Fibroblast of lung (primary cell): ENCODE measurements at regions not wholly inside any gene's neighbourhood (a gene's known extent, or its start where the extent isn't known, plus 50 kb on each side); places are given as distances from the start of the nearest gene placed in this dataset.
"Not testable (repeated sequence)": the region's sequence is repeated elsewhere in the genome, so short reads cannot be mapped to it uniquely, and the experiment has no call there.

Experiments
- CTCF ChIP-seq, 2 donors: IDR thresholded peaks in 1 of 2; conservative IDR thresholded peaks in 1 of 2; 1 replicate in 1 of 2; 2 replicates in 1 of 2; pipeline ENCODE4 v1.5.1; 2011 to 2012; ENCODE audit warnings: low read length in 2 of 2, control low read depth in 1 of 2, inconsistent platforms in 1 of 2, low read depth in 1 of 2, mild to moderate bottlenecking in 1 of 2
- EZH2 ChIP-seq: IDR thresholded peaks from 2 replicates; pipeline ENCODE4 v1.5.1; 2012; ENCODE audit warnings: low read length, control low read depth, mild to moderate bottlenecking; ENCODE audit errors: missing control alignments

- TF ChIP-seq CTCF (conservative IDR thresholded peaks at IDR 0.05 in 1 of 2, IDR thresholded peaks at IDR 0.05 in 1 of 2; ENCODE audit: low read depth in 1 of 2, low read length in 2 of 2); EZH2: not testable (repeated sequence)
Measured at GRCh38 chr6:133147470-133148184, 93.5 kb upstream of the EYA4 start.
